HS-27A (cell line): ENCODE measurements at regions not wholly inside any gene's neighbourhood (a gene's known extent, or its start where the extent isn't known, plus 50 kb on each side); places are given as distances from the start of the nearest gene placed in this dataset.

Experiments
- DNase-seq: peaks from one replicate; pipeline ENCODE4 v3.0.0-alpha.2; 2012; ENCODE audit warnings: low read depth, missing footprints

GRCh38 chr10:36224431-36224985, 582.4 kb upstream of the FZD8 start:
- DNase-seq = peak; percentile 15

DNA sequence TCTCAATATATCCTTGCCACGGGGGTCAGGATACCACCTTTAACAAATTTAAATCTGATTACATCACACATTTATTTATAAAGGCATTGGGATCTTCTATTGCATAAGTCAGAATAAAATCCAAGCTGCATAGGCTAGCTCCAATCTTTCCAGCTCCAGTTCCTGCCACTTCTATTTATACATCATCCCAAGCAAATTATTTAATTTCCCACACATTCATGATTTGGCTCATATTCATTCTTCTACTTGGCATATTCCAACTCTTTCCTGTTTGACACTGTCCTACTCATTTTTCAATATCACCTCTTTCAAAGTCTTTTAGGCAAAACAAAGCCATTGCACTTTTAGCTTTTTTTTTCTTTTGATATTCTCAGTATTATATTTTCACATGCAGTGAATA, 579.0 kb upstream of the FZD8 start:
- no peak for DNase-seq

GRCh38 chr10:36220151-36220550, 578.1 kb upstream of the FZD8 start:
- DNase-seq = no peak

- DNase-seq = no peak
These were observed 569.8 kb upstream of the FZD8 start for GRCh38 chr10:36211856-36212255.

GRCh38 chr10:36209480-36209879, 567.4 kb upstream of the FZD8 start:
- DNase-seq = no peak

DNA sequence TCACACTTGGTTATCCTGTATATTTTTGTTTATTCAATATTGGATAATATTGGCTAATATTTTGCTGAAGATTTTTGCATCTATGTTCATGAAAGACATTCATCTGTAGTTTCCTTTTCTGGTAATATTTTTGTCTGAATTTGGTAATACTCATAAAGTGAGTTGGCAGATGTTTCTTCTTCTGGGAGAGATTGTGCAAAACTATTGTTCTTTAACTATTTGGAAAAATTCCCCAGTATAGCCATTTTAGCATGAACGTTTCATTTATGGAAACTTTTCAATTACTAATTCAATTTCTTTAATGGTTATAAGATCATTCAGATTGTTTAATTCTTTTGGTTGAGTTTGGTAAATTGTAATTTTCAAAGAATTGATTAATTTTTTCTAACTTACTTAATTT, 560.8 kb upstream of the FZD8 start:
- DNase-seq = no peak

DNA sequence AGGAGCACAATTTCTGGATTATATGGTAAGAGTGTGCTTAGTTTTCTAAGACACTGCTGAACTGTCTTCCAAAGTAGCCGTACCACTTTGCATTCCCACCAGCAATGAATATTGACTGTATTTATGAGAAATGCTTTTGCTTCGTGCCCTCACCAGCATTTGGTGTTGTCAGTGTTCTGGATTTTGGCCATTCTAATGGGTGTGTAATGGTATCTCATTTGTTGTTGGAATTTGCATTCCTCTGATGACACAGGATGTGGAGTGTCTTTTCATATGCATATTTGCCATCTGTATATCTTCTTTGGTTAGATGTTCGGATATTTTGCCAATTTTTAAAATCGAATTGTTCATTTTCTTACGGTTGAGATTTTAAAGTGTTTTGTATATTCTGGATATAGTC, 558.5 kb upstream of the FZD8 start:
- DNase-seq = no peak

DNA sequence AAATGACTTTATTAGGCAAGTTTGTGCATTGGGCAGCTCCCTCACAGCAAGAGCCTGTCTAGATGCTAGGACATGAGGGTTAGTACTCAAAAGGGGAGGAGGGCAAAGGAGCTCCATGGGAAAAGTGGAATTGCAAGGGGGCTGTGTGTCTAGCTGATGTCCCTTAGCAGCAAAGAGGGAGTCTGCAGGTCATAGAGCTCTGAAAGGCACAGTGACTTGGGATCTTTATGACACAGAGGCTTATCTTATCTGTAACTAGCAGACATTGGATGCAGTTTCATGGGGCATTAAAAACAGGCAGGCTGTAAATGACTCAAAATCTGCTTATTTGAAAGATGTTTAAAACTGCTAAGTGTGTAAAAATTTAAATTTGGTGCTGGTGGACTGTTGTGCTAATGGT, 556.2 kb upstream of the FZD8 start:
- DNase-seq = no peak

- no peak for DNase-seq
These were observed 553.3 kb upstream of the FZD8 start for GRCh38 chr10:36195364-36195763.

GRCh38 chr10:36194276-36194675, 552.2 kb upstream of the FZD8 start:
- no peak for DNase-seq

DNA sequence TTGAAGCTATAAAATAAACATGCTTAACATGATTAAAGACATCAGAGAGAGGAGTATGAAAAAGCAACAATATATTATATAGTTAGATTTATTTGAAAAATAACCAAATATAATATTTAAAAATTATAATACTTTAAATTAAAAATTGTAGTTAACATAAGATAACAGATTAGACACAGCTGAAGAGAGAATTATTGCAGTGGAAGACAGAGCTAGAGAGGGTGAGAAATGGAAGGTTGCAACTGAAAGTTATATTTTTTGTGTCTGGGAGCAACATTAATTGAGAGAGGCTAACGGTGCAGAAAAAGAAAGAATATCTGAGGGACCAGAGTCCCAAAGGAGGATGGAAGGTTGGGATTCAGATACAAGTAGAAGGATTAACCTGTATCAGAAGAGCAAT, 548.9 kb upstream of the FZD8 start:
- no peak for DNase-seq

DNA sequence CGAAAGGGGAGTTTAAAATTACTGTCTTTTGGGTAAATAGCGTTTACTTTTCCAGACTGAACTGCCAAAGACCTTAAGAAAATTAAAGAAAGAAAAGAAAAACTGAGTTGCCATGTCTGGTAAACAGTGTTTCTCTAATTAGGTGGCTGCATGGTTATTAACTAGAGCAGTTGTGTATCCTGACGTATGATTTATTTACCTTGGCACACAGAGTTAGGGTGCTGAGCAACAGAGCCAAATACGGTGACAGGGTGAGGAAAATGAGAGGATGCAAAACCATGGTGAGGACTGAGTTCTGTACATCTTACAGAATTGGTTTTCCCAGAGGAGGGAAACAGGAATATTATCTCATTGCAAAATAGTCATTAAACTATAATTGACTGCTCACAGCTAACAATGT, 546.4 kb upstream of the FZD8 start:
- DNase-seq = no peak

GRCh38 chr10:36188080-36188453, 546.0 kb upstream of the FZD8 start:
- DNase-seq = no peak

DNA sequence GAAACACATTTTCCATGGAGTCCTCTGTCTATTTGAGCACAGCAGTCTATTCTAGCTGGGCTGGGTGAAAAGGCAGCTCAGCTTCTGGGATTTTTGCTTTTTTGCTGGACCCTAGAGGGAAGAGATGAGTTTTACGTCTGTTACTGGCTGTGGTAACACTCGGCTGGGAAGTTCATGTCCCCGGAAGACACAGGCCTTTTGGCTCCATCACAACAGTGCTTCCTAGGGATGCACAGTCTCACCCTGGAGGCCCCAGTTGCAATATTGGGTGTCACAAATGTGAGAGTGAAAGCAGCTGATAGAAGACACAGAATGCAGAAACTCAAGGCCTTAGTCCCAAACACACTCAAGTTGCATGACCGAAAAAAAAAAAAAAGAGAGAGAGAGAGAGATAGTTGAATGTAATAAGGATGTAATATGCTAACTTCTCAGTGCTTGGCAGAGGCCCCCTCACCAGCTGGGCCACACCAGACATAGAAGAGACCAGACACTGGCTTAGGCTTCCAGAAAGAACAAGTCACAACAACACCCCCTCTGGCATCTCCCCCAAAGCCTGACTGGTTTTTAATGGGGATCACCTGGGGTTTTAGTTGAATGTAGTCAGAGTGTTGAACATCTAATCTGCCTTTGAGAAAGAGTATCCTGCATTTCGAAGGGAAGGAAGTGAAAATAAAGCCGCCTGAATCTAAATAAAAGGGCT, 545.4 kb upstream of the FZD8 start:
- DNase-seq = no peak

DNA sequence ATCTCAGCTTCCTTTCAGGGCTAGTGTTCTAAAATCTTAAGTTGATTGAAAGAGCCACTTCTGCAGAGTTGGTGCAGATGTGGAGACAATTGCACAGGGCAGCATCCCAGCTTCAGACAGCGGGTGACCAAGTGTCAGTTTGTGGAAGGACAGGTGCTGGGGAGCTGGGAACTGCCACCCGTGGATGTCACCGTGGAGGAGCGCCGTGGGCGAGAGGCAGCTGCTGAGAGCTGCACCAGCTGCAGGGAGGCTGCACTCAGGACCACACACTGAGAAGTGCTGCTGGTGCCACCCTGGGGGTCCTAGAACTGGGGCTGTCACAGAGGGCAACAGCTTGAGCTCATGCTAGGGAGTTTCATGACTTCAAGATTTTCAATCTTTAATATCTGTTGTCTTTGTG, 543.0 kb upstream of the FZD8 start:
- DNase-seq = no peak

DNA sequence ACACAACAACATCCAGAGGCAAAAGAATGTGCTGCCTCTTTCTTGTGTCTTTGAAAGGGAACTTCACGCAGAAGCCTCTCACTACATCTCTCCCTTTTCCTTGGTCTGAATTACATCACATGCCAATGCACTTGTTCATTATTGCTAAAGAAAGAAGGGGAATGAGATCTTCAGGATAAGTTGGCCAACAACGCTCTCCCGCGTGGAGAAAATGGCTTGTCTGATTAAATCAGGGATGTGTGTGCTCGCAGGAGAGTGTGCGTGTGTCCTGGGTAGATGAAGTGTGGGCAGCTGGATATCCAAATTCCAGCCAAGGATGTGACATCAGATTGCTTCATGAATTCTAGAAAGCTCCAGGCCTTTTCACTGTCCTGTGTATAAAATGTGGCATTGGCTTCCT, 541.6 kb upstream of the FZD8 start:
- DNase-seq = no peak

- no peak for DNase-seq
These were observed 541.0 kb upstream of the FZD8 start for GRCh38 chr10:36183056-36183455.

DNA sequence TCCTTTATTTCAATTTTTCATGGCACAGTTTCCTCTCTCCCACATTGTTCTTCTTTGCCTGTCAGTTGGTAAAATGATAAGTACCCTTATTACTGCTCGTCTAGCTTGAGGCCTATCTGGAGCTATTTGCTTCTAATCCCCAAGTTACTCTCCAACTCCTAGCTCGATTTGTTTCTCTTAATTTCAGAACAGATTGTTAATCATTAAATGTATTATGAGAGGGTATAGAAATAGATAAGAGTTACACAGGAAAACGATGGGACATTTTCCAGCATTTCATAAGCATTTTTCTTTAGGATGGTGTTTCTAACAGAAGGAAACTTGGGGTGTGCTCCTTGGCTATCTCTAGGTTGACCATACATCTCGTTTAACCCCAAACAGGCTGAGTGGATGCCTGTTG, 540.5 kb upstream of the FZD8 start:
- DNase-seq = no peak

GRCh38 chr10:36182179-36182566, 540.1 kb upstream of the FZD8 start:
- no peak for DNase-seq

DNA sequence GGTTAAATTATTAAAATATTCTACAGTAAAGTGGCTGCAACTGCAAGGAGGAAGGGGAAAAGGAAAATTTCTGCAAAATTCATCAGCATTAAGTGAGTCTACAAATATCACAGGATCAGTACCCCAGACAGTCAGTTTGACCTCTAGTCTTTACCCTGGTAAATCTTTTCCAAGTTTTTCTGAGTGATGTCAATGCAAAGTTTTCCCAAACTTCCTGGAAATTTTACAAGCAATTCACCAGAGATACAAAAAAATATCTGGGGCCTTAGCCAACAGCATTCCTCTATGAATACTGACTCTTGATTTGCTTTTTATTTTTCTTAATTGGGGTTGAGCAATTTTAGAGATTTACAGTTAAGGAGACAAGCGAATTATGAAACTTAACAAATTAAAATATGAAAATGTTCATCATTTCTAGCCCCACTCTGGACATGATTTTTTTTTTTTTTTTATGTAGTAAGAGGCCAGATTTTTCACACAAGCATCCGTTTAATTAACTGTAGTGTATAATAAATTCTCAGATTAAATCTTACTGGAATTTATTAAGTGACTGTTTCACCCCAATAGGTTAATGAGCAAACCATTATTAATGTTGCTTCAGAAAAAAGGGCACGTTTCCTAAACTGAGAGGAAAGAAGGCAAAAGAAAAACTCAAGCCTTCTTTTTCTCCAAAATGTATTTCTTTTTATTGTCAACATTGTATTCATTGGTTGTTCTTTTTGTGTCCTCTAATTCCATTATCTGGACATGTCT, 539.5 kb upstream of the FZD8 start:
- no peak for DNase-seq

GRCh38 chr10:36178616-36179015, 536.5 kb upstream of the FZD8 start:
- DNase-seq = no peak

DNA sequence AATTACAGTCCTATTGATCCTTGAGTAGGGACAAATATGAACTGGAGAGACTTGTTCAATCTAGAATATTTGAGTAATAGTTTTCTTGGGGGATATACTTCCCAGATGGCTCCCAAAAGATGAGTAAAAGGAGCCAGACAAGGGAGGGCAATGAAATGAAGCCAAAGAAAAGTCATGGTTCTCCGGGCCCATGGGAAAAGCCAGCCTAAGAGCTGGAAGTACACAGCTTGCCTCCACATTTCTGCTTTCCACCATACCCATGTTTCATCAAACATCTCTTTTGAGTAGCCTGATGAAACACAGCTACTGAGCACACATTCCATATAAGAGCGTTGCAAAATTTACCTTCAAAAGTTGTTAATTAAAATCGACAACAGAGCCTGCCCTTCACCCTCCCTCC, 535.0 kb upstream of the FZD8 start:
- no peak for DNase-seq

DNA sequence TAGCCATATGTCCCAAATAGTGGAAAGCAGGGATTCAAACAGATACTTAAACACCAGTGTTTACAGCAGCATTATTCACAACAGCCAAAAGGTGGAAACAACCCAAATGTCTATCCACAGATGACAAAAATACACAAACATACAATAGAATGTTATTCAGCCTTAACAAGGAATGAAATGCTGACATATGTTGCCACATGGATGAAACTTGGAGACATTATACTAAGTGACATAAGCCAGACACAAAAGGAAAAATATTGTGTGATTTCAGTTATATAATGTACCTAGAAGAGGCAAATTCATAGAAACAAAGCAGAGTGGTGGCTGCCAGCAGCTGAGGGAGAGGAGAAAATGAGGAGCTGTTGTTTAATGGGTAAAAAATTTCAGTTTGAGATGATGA, 533.9 kb upstream of the FZD8 start:
- DNase-seq = no peak

- no peak for DNase-seq
These were observed 531.3 kb upstream of the FZD8 start for GRCh38 chr10:36173364-36173763.
